PC-9 (cell line): ENCODE measurements at regions not wholly inside any gene's neighbourhood (a gene's known extent, or its start where the extent isn't known, plus 50 kb on each side); places are given as distances from the start of the nearest gene placed in this dataset.

ENCODE experiments used
- EZH2 ChIP-seq: fragments of 200-600 bp; sonication (generic); IDR thresholded peaks from 2 replicates; pipeline ENCODE4 v1.8.0; 2017; ENCODE audit warnings: antibody characterized with exemption, low read depth
- TF ChIP-seq, protein P1 (sequence below): fragments of 200-600 bp; sonication (generic); conservative IDR thresholded peaks from 2 replicates; pipeline ENCODE4 v1.6.1; 2017; ENCODE audit warnings: mixed run types, antibody characterized with exemption, mild to moderate bottlenecking, moderate library complexity

DNA sequence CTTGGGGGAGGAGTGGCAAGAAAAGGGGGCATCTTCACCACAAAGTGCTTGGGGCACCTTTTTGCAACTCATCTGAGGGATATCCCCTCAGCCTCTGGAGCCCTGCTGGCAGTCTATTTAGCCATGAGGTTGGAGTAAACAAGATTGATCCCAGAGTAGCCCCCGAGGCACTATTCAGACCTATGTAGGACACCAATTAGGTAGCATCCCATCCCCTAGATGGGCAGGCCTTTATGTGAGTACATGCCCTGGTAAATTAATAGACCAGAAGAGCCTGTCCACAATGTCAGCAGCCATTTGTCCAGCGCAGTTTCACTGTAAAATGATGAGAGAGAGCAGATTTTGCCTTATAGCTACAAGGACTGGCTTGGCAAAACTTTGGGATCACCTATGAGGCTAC is 221.4 kb downstream of the DRD1 start:
- TF ChIP-seq, protein P1, sequence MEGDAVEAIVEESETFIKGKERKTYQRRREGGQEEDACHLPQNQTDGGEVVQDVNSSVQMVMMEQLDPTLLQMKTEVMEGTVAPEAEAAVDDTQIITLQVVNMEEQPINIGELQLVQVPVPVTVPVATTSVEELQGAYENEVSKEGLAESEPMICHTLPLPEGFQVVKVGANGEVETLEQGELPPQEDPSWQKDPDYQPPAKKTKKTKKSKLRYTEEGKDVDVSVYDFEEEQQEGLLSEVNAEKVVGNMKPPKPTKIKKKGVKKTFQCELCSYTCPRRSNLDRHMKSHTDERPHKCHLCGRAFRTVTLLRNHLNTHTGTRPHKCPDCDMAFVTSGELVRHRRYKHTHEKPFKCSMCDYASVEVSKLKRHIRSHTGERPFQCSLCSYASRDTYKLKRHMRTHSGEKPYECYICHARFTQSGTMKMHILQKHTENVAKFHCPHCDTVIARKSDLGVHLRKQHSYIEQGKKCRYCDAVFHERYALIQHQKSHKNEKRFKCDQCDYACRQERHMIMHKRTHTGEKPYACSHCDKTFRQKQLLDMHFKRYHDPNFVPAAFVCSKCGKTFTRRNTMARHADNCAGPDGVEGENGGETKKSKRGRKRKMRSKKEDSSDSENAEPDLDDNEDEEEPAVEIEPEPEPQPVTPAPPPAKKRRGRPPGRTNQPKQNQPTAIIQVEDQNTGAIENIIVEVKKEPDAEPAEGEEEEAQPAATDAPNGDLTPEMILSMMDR: no peak
- no peak for TF ChIP-seq EZH2
